ENCODE measurements at regions not wholly inside any gene's neighbourhood (a gene's known extent, or its start where the extent isn't known, plus 50 kb on each side); places are given as distances from the start of the nearest gene placed in this dataset.

DNA sequence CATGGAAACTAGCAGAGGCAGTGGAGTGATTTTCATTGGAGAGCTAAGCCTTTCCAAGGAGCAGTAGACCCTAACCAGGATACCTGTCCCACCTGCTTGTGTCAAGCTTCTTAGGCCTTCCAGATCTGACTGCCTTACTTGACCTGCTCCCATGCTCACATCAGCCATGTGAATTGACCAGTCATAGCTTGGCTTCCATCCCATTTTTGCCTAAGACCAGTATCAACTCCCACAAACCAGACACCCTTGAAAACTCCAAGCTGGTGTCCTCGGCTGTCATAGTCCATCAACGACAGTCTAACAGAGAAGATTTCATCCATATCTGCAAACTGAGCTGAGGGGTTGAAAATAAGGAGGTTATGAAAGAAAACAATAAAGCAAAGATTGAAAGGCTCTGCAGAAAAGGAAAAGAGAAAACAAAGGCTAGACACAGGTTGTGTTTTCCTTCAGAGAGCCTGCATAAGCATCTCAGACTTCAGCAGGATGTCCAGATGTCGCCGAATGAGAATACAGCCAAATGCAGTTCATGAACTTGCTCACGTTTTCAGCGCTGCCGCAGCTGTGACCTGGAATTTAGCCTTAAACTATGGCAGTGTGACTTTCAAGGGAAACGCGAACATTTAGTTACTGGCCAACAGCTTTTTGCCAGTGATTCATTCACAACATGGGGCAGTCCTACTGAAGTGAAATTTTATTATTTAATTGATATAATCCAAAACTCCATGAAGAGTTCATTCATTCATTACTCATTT lies 868.1 kb upstream of the ID2 start:
- TF ChIP-seq EZH2 (IDR thresholded peaks at IDR 0.05; ENCODE audit: insufficient read depth, poor library complexity, severe bottlenecking) (no peak), EZH2phosphoT487 (IDR thresholded peaks at IDR 0.05; ENCODE audit: insufficient read depth, low read depth) (no peak)

Measured in GM23248 (cell line).